HG02885 (cell line): ENCODE measurements at regions not wholly inside any gene's neighbourhood (a gene's known extent, or its start where the extent isn't known, plus 50 kb on each side); places are given as distances from the start of the nearest gene placed in this dataset.
"Not testable (repeated sequence)": the region's sequence is repeated elsewhere in the genome, so short reads cannot be mapped to it uniquely, and the experiment has no call there.

Experiments used
- ATAC-seq: cut with Tn5 transposase; IDR thresholded peaks from one replicate; pipeline ENCODE4 v1.9.1; 2021; ENCODE audit warnings: mild to moderate bottlenecking; ENCODE audit not compliant: unreplicated experiment, poor library complexity

GRCh38 chr1:169043823-169044222, 62.7 kb upstream of the ATP1B1 start:
- peak; percentile 23 for ATAC-seq

DNA sequence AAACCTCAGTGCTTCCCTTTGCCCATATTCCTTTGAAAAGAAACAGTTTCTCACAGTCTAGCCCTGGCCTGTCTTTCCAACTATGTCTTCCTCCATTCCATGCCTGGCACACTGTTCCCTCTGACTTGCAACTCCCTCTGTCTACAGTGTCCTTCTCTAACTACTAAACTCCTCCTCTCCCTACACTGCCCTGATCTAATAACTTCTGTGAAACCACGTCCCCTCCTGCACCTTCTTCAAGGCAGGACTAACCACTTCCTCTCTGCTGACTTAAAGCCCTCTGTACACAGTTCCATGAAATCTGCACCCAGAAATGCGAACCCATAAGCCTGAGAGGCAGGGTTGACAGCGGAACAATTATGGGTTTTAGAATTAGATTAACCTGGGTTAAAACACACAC, 62.2 kb upstream of the ATP1B1 start:
- peak; percentile 95 for ATAC-seq

DNA sequence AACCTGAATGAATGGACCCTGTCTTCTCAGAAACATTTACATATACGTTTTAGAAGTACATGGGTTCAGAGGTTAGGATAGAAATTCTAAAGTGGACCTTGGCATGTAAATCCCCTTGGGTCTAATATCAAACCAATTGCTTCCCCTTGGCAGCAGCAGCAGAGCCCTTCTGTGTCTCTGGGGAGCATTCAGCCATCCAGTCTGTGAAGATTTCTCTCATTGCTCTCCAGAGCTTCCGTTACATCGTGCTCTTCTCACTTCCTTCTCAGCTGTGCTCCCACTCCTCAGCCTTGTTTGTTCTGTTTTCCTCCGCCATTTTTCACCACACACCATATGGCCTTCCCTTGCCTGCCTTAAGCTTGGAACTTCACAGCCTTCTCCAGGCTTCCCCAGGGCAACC, 61.5 kb upstream of the ATP1B1 start:
- ATAC-seq: peak; percentile 36

- ATAC-seq: no peak
Observed at GRCh38 chr1:169046671-169047070, 59.8 kb upstream of the ATP1B1 start.

DNA sequence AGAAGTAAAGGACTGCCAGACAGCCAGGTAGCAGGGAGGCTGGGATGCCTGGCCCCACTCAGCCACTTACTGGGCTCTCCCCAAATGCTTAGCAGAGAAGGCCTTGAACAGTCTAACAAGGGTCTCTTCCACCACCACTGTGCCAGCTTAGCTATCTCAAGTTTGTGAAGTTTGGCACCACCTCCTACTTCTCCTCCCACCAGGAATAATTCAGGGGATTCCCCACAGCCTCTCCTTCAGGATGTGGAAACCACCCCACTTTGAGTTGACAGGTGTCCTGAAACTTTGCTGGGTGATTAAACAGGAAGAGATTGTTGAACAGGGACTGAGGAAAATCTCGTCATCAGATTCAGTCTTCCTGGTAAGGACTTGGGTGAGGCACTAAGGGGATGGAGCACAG, 59.4 kb upstream of the ATP1B1 start:
- ATAC-seq: no peak

DNA sequence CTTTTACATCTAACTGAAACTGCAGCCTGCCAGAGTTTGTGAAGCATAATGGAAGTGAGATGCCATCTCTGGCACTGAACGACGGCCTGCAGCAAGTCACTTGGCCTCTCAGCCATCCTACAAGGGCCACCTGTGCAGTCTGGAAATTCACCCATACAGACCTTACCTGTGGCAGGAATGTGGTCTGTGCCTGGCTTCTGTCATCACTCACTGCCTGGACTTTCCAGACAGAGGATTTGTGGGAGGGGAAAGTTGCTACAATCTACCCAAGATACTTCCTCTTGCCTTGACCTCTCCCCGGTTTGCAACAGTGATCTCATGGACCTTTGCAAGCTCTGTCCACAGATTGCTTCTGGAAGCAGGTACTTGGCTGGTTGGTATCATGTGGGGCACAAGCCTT, 58.4 kb upstream of the ATP1B1 start:
- ATAC-seq: no peak

DNA sequence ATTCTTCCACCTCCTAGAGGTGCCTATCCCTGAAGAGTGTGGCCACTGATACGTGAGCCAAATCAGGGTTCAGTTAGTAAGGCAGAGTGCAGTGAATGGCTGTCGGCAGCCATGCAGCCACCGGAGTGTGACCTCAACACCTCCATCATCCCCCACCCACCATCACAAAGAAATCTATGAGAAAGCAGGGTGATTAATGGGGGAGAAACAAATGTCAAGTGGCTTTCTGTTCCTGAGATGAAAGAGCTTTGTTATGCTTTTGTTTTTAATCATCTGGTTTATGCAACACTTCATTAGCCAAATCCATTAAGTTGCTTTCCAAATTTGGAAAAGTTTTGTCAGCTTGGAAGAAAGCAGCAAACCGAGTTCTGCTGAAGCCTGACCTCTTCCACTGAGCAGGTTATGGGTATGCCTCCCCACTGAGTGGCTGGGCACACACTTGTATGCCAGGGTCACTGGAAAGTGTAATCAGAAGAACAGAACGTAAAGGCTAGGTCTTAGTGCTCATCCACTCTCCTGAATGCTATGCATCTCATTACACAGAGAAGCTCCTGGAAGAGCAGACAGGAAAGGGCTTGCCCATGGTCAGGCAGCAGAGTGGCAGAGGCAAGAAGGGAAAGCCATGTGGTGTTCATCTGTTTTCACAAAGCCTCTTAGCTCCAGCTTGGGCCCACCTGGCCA, 57.1 kb upstream of the ATP1B1 start:
- no peak for ATAC-seq

GRCh38 chr1:169051171-169051570, 55.3 kb upstream of the ATP1B1 start:
- no peak for ATAC-seq

DNA sequence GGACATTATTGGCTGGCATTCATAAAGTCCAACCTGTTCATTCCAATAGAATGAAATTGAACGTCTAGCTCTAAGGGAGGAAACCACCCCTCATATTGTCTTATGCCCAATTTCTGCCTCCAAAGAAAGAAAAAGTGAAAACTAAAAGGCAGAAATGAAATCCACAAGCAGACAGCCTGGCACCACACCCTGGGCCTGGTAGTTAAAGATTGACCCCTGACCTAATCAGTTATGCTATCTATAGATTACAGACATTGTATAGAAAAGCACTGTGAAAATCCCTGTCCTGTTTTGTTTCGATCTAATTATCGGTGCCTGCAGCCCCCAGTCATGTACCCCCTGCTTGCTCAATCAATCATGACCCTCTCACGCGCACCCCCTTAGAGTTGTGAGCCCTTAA, 54.3 kb upstream of the ATP1B1 start:
- not testable (repeated sequence) for ATAC-seq

GRCh38 chr1:169052727-169053126, 53.8 kb upstream of the ATP1B1 start:
- ATAC-seq: no peak

DNA sequence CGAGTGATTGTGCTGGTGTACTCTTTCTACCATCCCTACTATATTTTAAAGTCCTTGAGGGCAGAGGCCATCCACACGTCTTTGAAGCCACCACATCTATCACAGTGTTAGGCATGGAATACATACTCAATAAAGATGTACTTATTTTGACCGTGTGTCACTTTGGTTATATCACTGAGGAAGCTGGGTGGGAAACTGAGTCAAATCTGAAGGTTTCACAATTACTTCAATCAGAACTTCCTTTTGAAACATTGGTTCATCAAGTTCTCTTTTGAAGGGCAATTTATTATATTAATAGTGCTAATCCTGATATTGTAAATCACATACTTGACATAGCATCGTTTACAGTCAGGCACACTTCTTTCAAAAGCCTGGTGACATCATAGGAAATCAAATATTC, 53.3 kb upstream of the ATP1B1 start:
- ATAC-seq: no peak
